OCI-LY3 (cell line): ENCODE measurements at regions not wholly inside any gene's neighbourhood (a gene's known extent, or its start where the extent isn't known, plus 50 kb on each side); places are given as distances from the start of the nearest gene placed in this dataset.

Experiments
- H2AFZ ChIP-seq: fragments of 200-600, 300-600 bp; shearing (Covaris generic); 2 replicates; pipeline ENCODE4 v1.6.0; 2014; ENCODE audit warnings: antibody characterized with exemption, low read depth, low read length
- H3K27ac ChIP-seq: fragments of 200-600, 300-600 bp; sonication (generic); 2 replicates; pipeline ENCODE4 v1.5.1; 2014; ENCODE audit warnings: mild to moderate bottlenecking, low read length, moderate library complexity, mixed read lengths
- H3K27me3 ChIP-seq: fragments of 200-600, 300-600 bp; sonication (generic); 2 replicates; pipeline ENCODE4 v1.6.1; 2014; ENCODE audit warnings: low read depth, low read length, mixed read lengths
- H3K36me3 ChIP-seq: fragments of 200-600, 300-600 bp; sonication (generic); replicated peaks from 2 replicates; pipeline ENCODE3; 2014; ENCODE audit warnings: low read depth, low read length, mixed read lengths
- H3K4me1 ChIP-seq: fragments of 300-600, 200-600 bp; sonication (generic); 2 replicates; pipeline ENCODE4 v1.6.1; 2014; ENCODE audit warnings: low read length, mixed read lengths
- H3K4me2 ChIP-seq: fragments of 200-600, 300-600 bp; sonication (generic); 2 replicates; pipeline ENCODE4 v1.6.1; 2014; ENCODE audit warnings: low read length, mixed read lengths
- H3K4me3 ChIP-seq: fragments of 300-600, 200-600 bp; sonication (generic); 2 replicates; pipeline ENCODE4 v1.5.1; 2014; ENCODE audit warnings: antibody characterized with exemption, mild to moderate bottlenecking, low read length, moderate library complexity
- H3K79me2 ChIP-seq: fragments of 300-600, 200-600 bp; shearing (Covaris generic); 2 replicates; pipeline ENCODE4 v1.6.1; 2014; ENCODE audit warnings: mild to moderate bottlenecking, low read length, mixed read lengths
- H3K9ac ChIP-seq: fragments of 300-600, 200-600 bp; shearing (Covaris generic); 2 replicates; pipeline ENCODE4 v1.6.0; 2014; ENCODE audit warnings: mild to moderate bottlenecking, low read length, moderate library complexity
- H3K9me3 ChIP-seq: fragments of 200-600, 300-600 bp; shearing (Covaris generic); 2 replicates; pipeline ENCODE4 v1.6.1; 2014; ENCODE audit warnings: low read length, mixed read lengths; ENCODE audit not compliant: insufficient read depth
- H4K20me1 ChIP-seq: fragments of 200-600, 300-600 bp; sonication (generic); 2 replicates; pipeline ENCODE4 v1.6.1; 2016; ENCODE audit warnings: low read length, mixed read lengths; ENCODE audit not compliant: insufficient read depth
- CTCF ChIP-seq: fragments of 200-600, 300-600 bp; sonication (generic); IDR thresholded peaks from 2 replicates; pipeline ENCODE4 v1.5.1; 2014; ENCODE audit warnings: antibody characterized with exemption, low read length, low read depth
- EZH2phosphoT487 ChIP-seq: fragments of 200-600 bp; shearing (Covaris generic); IDR thresholded peaks from 2 replicates; pipeline ENCODE4 v1.6.1; 2018; ENCODE audit warnings: antibody characterized with exemption, mixed run types, low read depth

- H3K79me2 ChIP-seq, result no peaks in the 10 kb centered on the region
- no peak overlapping the region for H3K4me2 ChIP-seq
- H3K9ac ChIP-seq, result no peak overlapping the region
- no peaks in the 10 kb centered on the region for H3K36me3 ChIP-seq
- no peak overlapping the region for H2AFZ ChIP-seq
- no peak overlapping the region for H3K4me3 ChIP-seq
- H3K4me1 ChIP-seq, result no peaks in the 10 kb centered on the region
- no peak overlapping the region for H3K27ac ChIP-seq
- H4K20me1 ChIP-seq, result no peaks in the 10 kb centered on the region
- no peaks in the 10 kb centered on the region for H3K27me3 ChIP-seq
- TF ChIP-seq EZH2phosphoT487 (no peak), CTCF (no peak)
- H3K9me3 ChIP-seq, result no peaks in the 10 kb centered on the region
Observed at GRCh38 chr4:62513306-62513705, 1313.2 kb downstream of the ADGRL3 start.

GRCh38 chr4:62512271-62512670, 1312.1 kb downstream of the ADGRL3 start:
- H3K4me3 ChIP-seq, result no peak overlapping the region
- no peak overlapping the region for H3K4me2 ChIP-seq
- no peaks in the 10 kb centered on the region for H3K4me1 ChIP-seq
- no peaks in the 10 kb centered on the region for H3K27me3 ChIP-seq
- no peak overlapping the region for H3K27ac ChIP-seq
- no peak overlapping the region for H2AFZ ChIP-seq
- no peaks in the 10 kb centered on the region for H3K9me3 ChIP-seq
- no peaks in the 10 kb centered on the region for H4K20me1 ChIP-seq
- TF ChIP-seq EZH2phosphoT487 (no peak), CTCF (no peak)
- H3K9ac ChIP-seq, result no peak overlapping the region
- H3K36me3 ChIP-seq, result no peaks in the 10 kb centered on the region
- H3K79me2 ChIP-seq, result no peaks in the 10 kb centered on the region

DNA sequence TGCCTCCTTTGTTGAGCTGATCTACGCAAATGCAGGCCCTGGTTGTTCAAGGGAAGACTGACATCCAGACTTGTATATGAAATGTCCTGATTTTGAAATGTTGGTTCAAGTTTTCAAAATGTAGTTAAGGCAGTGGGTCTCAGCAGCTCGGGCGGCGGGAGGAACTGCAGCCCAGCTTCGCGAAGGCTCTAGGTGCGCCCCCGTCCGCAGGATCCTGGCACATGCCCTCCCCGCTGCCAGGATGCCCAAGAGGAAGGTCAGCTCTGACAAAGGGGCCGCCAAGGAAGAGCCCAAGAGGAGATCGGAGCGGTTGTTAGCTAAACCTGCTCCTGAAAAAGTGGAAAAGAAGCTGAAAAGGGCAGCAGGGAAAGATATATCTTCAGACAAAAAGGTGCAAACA, 1310.1 kb downstream of the ADGRL3 start:
- Histone ChIP-seq H2AFZ (no peak overlapping the region), H3K79me2 (no peaks in the 10 kb centered on the region), H3K4me2 (no peak overlapping the region), H3K9me3 (no peaks in the 10 kb centered on the region), H3K27me3 (no peaks in the 10 kb centered on the region), H3K4me1 (no peaks in the 10 kb centered on the region), H3K27ac (no peak overlapping the region), H3K4me3 (no peak overlapping the region), H3K9ac (no peak overlapping the region), H4K20me1 (no peaks in the 10 kb centered on the region), H3K36me3 (no peaks in the 10 kb centered on the region)
- TF ChIP-seq CTCF, result no peak

DNA sequence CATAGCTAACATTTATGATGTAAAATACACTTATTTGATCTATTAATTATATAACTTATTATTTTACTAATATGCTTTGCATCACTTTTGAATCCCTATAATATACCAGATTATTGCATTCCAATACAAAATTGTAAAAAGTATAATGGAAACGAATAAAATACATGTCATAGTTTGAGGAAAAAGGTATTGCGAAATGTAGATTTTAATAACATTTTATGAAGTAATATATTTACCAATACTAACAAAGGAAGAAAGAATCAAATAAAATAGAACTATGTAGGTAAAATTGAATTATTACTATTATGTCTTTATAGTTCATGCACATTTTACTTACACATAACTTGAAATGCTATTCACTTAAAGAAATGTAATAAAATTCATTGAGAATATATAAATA, 1300.2 kb downstream of the ADGRL3 start:
- Histone ChIP-seq H3K27ac (no peak overlapping the region), H3K4me2 (no peak overlapping the region), H3K27me3 (no peaks in the 10 kb centered on the region), H2AFZ (no peak overlapping the region), H3K4me1 (peaks cover 4% of the 10 kb centered on the region; the same call in 1 of the 2 replicates), H3K9me3 (no peaks in the 10 kb centered on the region), H3K79me2 (no peaks in the 10 kb centered on the region), H3K9ac (no peak overlapping the region), H4K20me1 (no peaks in the 10 kb centered on the region), H3K36me3 (no peaks in the 10 kb centered on the region), H3K4me3 (no peak overlapping the region)
- TF ChIP-seq EZH2phosphoT487 (no peak), CTCF (no peak)
